ENCODE measurements at regions not wholly inside any gene's neighbourhood (a gene's known extent, or its start where the extent isn't known, plus 50 kb on each side); places are given as distances from the start of the nearest gene placed in this dataset.

- H3K4me3 ChIP-seq (ENCODE audit: low read length in 2 of 2) = no peak overlapping the region
- no peak for DNase-seq
- no peaks in the 10 kb centered on the region for H3K4me1 ChIP-seq (ENCODE audit: control insufficient read depth in 1 of 2, insufficient read depth in 2 of 2, low read length in 2 of 2)
- 73 to 77% methylated on average over 6 of the region's 6 CpGs for whole genome bisulfite sequencing, 2 donors
- no peak overlapping the region for H3K27ac ChIP-seq (ENCODE audit: low read depth in 1 of 2, low read length in 2 of 2)
- intact Hi-C loops (cut with DNase I) = no loop called here
- H3K27me3 ChIP-seq (ENCODE audit: control insufficient read depth in 1 of 2, insufficient read depth in 2 of 2, low read length in 1 of 2) = no peaks in the 10 kb centered on the region
- H3K36me3 ChIP-seq (ENCODE audit: control insufficient read depth in 1 of 2, insufficient read depth in 2 of 2, low read length in 1 of 2) = no peaks in the 10 kb centered on the region
- ATAC-seq (ENCODE audit: low FRiP score) = no peak
- H3K9me3 ChIP-seq (ENCODE audit: control insufficient read depth, low read length) = no peaks in the 10 kb centered on the region
Observed at GRCh38 chr9:74444369-74444768, 52.8 kb upstream of the RORB start.
